ENCODE measurements at regions not wholly inside any gene's neighbourhood (a gene's known extent, or its start where the extent isn't known, plus 50 kb on each side); places are given as distances from the start of the nearest gene placed in this dataset.
A peak's percentile ranks its signal among the peaks of the same experiment; 100 is the strongest.

- DNase-seq (ENCODE audit: low read depth): peak; percentile 28
Observed at GRCh38 chr7:33661430-33662160, 243.7 kb upstream of the BMPER start.

GRCh38 chr7:33666531-33666930 is 238.8 kb upstream of the BMPER start:
- peak; percentile 27 for DNase-seq (ENCODE audit: low read depth)

GRCh38 chr7:33667196-33667595 is 238.1 kb upstream of the BMPER start:
- peak; percentile 10 for DNase-seq (ENCODE audit: low read depth)

GRCh38 chr7:33669251-33669670 is 236.1 kb upstream of the BMPER start:
- peak; percentile 11 for DNase-seq (ENCODE audit: low read depth)

- no peak for DNase-seq (ENCODE audit: low read depth)
Observed at GRCh38 chr7:33671531-33672262, 233.6 kb upstream of the BMPER start.

- DNase-seq (ENCODE audit: low read depth): no peak
Observed at GRCh38 chr7:33673029-33673700, 232.2 kb upstream of the BMPER start.

GRCh38 chr7:33674804-33675411 is 230.4 kb upstream of the BMPER start:
- DNase-seq (ENCODE audit: low read depth): peak; percentile 12

- no peak for DNase-seq (ENCODE audit: low read depth)
Observed at GRCh38 chr7:33677556-33677955, 227.8 kb upstream of the BMPER start.

- DNase-seq (ENCODE audit: low read depth): no peak
Observed at GRCh38 chr7:33678569-33679335, 226.6 kb upstream of the BMPER start.

- DNase-seq (ENCODE audit: low read depth): no peak
Observed at GRCh38 chr7:33680682-33681081, 224.7 kb upstream of the BMPER start.

GRCh38 chr7:33685503-33685902 is 219.8 kb upstream of the BMPER start:
- DNase-seq (ENCODE audit: low read depth): no peak

GRCh38 chr7:33685981-33686683 is 219.2 kb upstream of the BMPER start:
- no peak for DNase-seq (ENCODE audit: low read depth)

GRCh38 chr7:33687625-33688024 is 217.7 kb upstream of the BMPER start:
- DNase-seq (ENCODE audit: low read depth): no peak

- no peak for DNase-seq (ENCODE audit: low read depth)
Observed at GRCh38 chr7:33691180-33691579, 214.2 kb upstream of the BMPER start.

GRCh38 chr7:33692956-33693355 is 212.4 kb upstream of the BMPER start:
- peak; percentile 84 for DNase-seq (ENCODE audit: low read depth)

GRCh38 chr7:33694006-33694405 is 211.3 kb upstream of the BMPER start:
- no peak for DNase-seq (ENCODE audit: low read depth)

GRCh38 chr7:33697616-33698015 is 207.7 kb upstream of the BMPER start:
- no peak for DNase-seq (ENCODE audit: low read depth)

- DNase-seq (ENCODE audit: low read depth): peak; percentile 79
Observed at GRCh38 chr7:33698041-33698440, 207.3 kb upstream of the BMPER start.

GRCh38 chr7:33698692-33699128 is 206.6 kb upstream of the BMPER start:
- DNase-seq (ENCODE audit: low read depth): peak; percentile 62

- no peak for DNase-seq (ENCODE audit: low read depth)
Observed at GRCh38 chr7:33700001-33700899, 205.1 kb upstream of the BMPER start.

All from RPMI7951 (cell line).